Pancreas (tissue), 10 donors: ENCODE measurements at regions not wholly inside any gene's neighbourhood (a gene's known extent, or its start where the extent isn't known, plus 50 kb on each side); places are given as distances from the start of the nearest gene placed in this dataset.

Experiments
- ATAC-seq, 4 donors: fragments of 200-7000 bp; cut with Tn5 transposase; one replicate each; pipeline versions ENCODE4 v1.8.0 to v1.9.1; 2020; ENCODE audit warnings: mild to moderate bottlenecking in 4 of 4, moderate library complexity in 4 of 4
- DNase-seq, 6 donors: peaks; one replicate each; pipeline ENCODE4 v3.0.0-alpha.2; 2020
- FAIRE-seq: peaks from 2 replicates; lab custom pipeline; 2012; peaks lifted over from hg19 to GRCh38; lab: Jason Lieb, UNC
- H3K27ac ChIP-seq, 4 donors: fragments of 200-600 bp; sonication (generic); 1 replicate in 3 of 4; 2 replicates in 1 of 4; pipeline versions ENCODE4 v1.5.0 to v1.8.0; 2020
- H3K27me3 ChIP-seq, 4 donors: fragments of 200-600 bp; one replicate each; pipeline ENCODE4 v1.8.0; 2021
- H3K36me3 ChIP-seq, 3 donors: fragments of 200-600 bp; sonication (generic) in 1 of 3; one replicate each; pipeline versions ENCODE4 v1.5.0 to v1.8.0; 2020 to 2021
- H3K4me1 ChIP-seq, 3 donors: fragments of 200-600 bp; one replicate each; pipeline ENCODE4 v1.8.0; 2021
- H3K4me3 ChIP-seq, 4 donors: fragments of 200-600 bp; sonication (generic) in 2 of 4; one replicate each; pipeline versions ENCODE4 v1.5.0 to v1.8.0; 2020 to 2021
- H3K9me3 ChIP-seq, 4 donors: fragments of 200-600 bp; one replicate each; pipeline ENCODE4 v1.8.0; 2021
- WGBS, 2 donors: extraction: QIAGEN DNeasy Blood & Tissue Kit; methylation state at CpG; one replicate each; pipeline ENCODE4 v1.1.7; 2013; 5-methylcytosine and 5-hydroxymethylcytosine counted together
- intact Hi-C, 3 donors: fragments of 100-400 bp; cut with DNase I; formaldehyde crosslinking; loops; one replicate each; pipeline versions ENCODE4 v1.11.1 to v1.14.2; 2022
- TF ChIP-seq, protein P1 (sequence below), 4 donors: fragments of 200-600 bp; sonication (generic) in 3 of 4; IDR thresholded peaks; one replicate each; pipeline versions ENCODE4 v1.5.0 to v1.8.0; 2021; ENCODE audit warnings: antibody characterized with exemption in 4 of 4
- donor health status: healthy with polysubstance abuse.
- donor health status: DM: no; HTN: no; CAD: no; lungs with moderate emphysema.
- donor health status: DM: no; HTN: no; CAD: no.
- donor health status: control.
- donor health status: control.
- donor health status: Bipolar disorder and iron deficiency.
- donor health status: DM: yes; HTN: yes; CAD: no.
- donor health status: DM: no; HTN: no; CAD: no.
- donor health status: DM: no; HTN: no; CAD: no.
- donor health status: DM: yes; HTN: yes; CAD: no.

DNA sequence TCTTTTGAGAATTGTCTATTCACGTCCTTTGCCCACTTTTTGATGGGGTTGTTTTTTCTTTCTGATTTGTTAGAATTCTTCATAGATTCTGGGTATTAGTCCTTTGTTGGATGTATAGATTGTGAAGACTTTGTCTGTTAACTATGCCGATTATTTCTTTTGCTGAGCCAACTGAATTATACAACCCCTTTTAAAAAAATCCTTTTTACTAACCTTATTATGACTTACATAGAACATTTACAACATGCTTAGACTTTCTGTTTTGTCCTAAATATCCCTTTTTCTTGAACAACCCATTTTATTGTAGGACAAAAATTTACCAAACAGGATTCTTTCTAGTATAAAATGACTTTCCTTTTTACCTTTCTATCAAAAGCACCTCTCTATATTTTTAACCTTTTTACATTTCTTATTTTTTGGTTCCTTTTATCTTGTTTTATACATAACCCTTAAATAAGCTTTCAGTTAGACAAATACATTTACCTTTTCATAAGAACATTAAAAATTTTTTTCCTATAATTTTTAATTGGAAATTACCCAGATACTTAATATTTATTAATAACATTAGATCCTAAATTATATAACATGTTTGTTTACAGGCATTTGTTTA is 70.4 kb upstream of the TTLL7 start:
- no peaks in the 10 kb centered on the region for H3K9me3 ChIP-seq
- ATAC-seq = no peak
- no peaks in the 10 kb centered on the region for H3K4me1 ChIP-seq
- H3K36me3 ChIP-seq = no peaks in the 10 kb centered on the region
- FAIRE-seq = peak; percentile 82
- TF ChIP-seq, protein P1, sequence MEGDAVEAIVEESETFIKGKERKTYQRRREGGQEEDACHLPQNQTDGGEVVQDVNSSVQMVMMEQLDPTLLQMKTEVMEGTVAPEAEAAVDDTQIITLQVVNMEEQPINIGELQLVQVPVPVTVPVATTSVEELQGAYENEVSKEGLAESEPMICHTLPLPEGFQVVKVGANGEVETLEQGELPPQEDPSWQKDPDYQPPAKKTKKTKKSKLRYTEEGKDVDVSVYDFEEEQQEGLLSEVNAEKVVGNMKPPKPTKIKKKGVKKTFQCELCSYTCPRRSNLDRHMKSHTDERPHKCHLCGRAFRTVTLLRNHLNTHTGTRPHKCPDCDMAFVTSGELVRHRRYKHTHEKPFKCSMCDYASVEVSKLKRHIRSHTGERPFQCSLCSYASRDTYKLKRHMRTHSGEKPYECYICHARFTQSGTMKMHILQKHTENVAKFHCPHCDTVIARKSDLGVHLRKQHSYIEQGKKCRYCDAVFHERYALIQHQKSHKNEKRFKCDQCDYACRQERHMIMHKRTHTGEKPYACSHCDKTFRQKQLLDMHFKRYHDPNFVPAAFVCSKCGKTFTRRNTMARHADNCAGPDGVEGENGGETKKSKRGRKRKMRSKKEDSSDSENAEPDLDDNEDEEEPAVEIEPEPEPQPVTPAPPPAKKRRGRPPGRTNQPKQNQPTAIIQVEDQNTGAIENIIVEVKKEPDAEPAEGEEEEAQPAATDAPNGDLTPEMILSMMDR (IDR thresholded peaks at IDR 0.05) = no peak
- no peak overlapping the region for H3K27ac ChIP-seq
- no peak for DNase-seq
- no peak overlapping the region for H3K4me3 ChIP-seq
- intact Hi-C loops = no loop called here
- no peaks in the 10 kb centered on the region for H3K27me3 ChIP-seq
- 86 to 91% methylated on average over 2 of the region's 2 CpGs for WGBS, 2 donors

DNA sequence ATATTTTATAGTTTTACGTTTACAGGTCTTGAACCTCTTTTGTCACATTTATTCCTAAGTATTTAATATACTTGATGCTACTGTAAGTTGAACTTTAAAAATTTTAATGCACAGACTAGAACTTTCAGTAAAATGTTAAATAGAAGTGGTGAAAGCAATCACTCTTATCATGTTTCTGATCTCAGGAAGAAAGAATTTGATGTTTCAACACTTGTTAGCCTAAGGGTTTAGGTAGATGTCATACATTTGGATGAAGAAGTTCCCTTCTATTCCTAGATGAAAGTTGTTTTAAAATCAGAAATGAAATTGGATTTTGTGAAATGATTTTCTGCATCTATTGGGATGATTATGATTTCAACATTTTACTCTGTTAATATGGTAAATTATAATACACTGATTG is 63.6 kb upstream of the TTLL7 start:
- Histone ChIP-seq H3K4me1 (no peaks in the 10 kb centered on the region), H3K27me3 (no peaks in the 10 kb centered on the region), H3K9me3 (no peaks in the 10 kb centered on the region), H3K27ac (no peak overlapping the region), H3K36me3 (no peaks in the 10 kb centered on the region), H3K4me3 (no peak overlapping the region)
- WGBS, 2 donors = 76 to 78% methylated on average over 1 of the region's 1 CpG
- no peak for ATAC-seq
- no peak for FAIRE-seq
- intact Hi-C loops = no loop called here
- TF ChIP-seq, protein P1 (IDR thresholded peaks at IDR 0.05) = no peak
- no peak for DNase-seq

DNA sequence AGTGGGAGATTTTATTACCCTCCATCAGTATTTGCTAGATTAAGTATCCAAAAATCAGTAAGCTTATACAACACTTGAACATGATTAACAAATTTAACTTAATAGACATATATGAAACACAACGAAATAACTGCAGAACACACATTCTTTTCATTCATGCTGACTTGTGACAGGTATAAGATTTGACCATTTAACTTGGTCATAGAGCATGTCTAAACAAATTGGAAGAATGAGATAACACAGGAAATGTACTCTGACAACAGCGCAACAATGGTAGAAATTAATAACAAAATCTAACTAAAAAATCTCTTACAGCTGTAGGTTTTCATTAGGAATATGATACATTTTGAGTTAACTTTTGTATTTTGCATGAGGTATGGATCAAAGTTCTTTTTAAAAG is 62.4 kb upstream of the TTLL7 start:
- no peaks in the 10 kb centered on the region for H3K36me3 ChIP-seq

DNA sequence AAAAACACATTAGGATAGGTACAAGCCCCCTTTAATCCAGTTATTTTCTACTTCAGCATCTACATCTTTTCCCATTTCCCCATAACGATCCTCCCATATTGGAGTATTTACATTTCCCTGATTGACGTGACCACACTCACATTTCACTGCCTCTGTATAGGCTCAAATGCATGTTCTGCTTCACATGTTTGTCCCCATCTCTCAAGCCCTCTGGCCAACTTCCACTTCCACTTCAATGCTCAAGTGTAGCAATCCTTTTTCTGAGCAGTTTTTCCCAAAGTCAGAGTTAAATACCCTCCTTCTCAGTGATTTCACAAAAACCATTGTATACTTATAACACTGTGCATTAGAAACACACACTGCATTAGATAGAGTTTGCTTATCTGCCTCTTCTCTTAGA is 61.8 kb upstream of the TTLL7 start:
- H3K27ac ChIP-seq = no peak overlapping the region

More for the DNA sequence above, 62.4 kb upstream of the TTLL7 start:
- H3K4me1 ChIP-seq = no peaks in the 10 kb centered on the region
- H3K27me3 ChIP-seq = no peaks in the 10 kb centered on the region
- no peak overlapping the region for H3K27ac ChIP-seq
- ATAC-seq (no peak), DNase-seq (no peak), FAIRE-seq (no peak)
- WGBS, 2 donors = 67% methylated on average over 2 of the region's 2 CpGs
- TF ChIP-seq, protein P1 (IDR thresholded peaks at IDR 0.05) = no peak
- H3K4me3 ChIP-seq = no peak overlapping the region
- intact Hi-C loops = no loop called here
- no peaks in the 10 kb centered on the region for H3K9me3 ChIP-seq

DNA sequence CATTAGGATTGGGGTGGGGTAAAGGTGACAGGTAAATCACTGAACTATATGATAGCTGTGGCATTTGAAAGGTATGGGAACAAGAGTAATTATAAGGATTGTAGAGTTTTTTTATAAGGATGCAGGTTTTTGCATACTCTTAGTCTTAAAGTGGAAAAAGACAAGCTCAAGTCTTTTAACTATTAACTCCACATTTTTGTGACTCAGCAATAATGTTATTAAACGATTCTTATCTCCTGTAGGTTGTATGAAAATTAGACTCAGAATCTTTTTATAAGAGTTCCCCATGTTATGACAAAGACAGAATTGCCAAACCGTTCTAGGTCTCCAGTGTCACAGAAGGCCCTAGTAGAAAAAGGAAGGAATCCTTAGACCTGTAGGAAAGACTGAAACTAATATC is 49.9 kb upstream of the TTLL7 start:
- no peaks in the 10 kb centered on the region for H3K4me1 ChIP-seq
- no peak for FAIRE-seq

More for the DNA sequence above, 61.8 kb upstream of the TTLL7 start:
- FAIRE-seq (no peak), DNase-seq (no peak), ATAC-seq (no peak)
- Histone ChIP-seq H3K9me3 (no peaks in the 10 kb centered on the region), H3K4me3 (no peak overlapping the region), H3K27me3 (no peaks in the 10 kb centered on the region), H3K4me1 (no peaks in the 10 kb centered on the region), H3K36me3 (no peaks in the 10 kb centered on the region)
- intact Hi-C loops = no loop called here
- WGBS, 2 donors = 39 to 42% methylated on average over 2 of the region's 2 CpGs
- TF ChIP-seq, protein P1 (IDR thresholded peaks at IDR 0.05) = no peak

More for the DNA sequence above, 49.9 kb upstream of the TTLL7 start:
- TF ChIP-seq, protein P1 (IDR thresholded peaks at IDR 0.05) = no peak
- Histone ChIP-seq H3K9me3 (no peaks in the 10 kb centered on the region), H3K27me3 (no peaks in the 10 kb centered on the region), H3K36me3 (no peaks in the 10 kb centered on the region), H3K4me3 (no peak overlapping the region), H3K27ac (no peak overlapping the region)
- WGBS, 2 donors = 45 to 51% methylated on average over 2 of the region's 2 CpGs
- DNase-seq = no peak
- intact Hi-C loops = no loop called here
- no peak for ATAC-seq
